ENCODE measurements at regions not wholly inside any gene's neighbourhood (a gene's known extent, or its start where the extent isn't known, plus 50 kb on each side); places are given as distances from the start of the nearest gene placed in this dataset.

DNA sequence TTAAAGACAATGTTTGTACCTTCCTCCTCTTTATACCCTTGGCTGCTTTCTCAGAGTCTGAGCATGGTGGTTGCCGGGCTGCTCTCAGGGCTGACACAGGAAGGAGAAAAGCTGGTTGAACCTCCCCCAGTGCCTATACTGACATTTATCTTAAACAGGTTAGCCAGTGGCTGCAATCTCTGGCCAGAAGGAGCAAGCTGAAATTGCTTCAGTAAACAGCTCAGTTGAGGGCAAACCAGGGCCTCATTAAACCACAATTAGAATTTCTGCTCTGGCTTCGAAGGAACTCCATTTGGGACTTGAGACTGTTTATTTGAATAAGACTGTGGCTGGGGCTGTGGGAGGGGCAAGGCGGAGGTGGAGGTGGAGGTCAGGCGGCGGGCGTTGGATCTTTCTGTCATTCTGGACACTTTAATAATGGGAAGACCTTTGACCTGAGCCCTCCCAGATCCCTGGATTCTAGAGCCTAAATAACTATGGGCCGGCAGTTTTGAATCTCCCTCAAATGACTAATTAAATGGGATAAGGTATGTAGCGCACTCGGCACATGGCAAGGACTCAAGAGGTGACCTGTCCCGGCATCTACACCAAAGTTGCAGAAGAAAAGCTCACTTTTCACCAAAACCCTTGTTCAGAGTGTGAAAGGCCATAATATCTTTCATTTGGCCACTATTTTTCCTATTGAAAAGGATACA is 120.6 kb upstream of the MYCN start:
- TF ChIP-seq CTCF (IDR thresholded peaks at IDR 0.05) (no peak), ZFX (IDR thresholded peaks at IDR 0.05; ENCODE audit: borderline replicate concordance) (no peak)

Measured in 22Rv1 (cell line).